GM18867 (cell line): ENCODE measurements at regions not wholly inside any gene's neighbourhood (a gene's known extent, or its start where the extent isn't known, plus 50 kb on each side); places are given as distances from the start of the nearest gene placed in this dataset.

Source experiments
- ATAC-seq: cut with Tn5 transposase; IDR thresholded peaks from one replicate; pipeline ENCODE4 v1.9.1; 2021; ENCODE audit warnings: mild to moderate bottlenecking, moderate library complexity; ENCODE audit not compliant: unreplicated experiment

DNA sequence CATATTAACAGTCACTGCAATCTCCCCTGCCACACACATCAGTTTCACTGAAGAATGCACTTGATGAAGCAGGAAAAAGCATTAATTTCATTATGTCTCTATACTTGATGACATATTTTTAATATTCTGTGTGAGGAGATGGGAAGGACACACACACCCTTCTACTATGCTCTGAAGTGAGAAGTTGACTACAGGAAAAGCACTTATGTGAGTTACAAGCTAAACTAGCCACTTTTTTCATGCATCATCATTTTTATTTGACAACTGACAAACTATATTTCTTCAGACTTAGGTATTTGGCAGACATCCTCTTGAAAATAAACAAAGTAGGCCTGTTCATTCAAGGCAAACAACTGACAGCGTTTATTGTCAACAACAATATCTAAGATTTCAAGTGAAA is 150.4 kb upstream of the ID2 start:
- ATAC-seq, result no peak

GRCh38 chr2:8532438-8532837 is 149.4 kb upstream of the ID2 start:
- ATAC-seq, result no peak

GRCh38 chr2:8533923-8534322 is 147.9 kb upstream of the ID2 start:
- no peak for ATAC-seq

DNA sequence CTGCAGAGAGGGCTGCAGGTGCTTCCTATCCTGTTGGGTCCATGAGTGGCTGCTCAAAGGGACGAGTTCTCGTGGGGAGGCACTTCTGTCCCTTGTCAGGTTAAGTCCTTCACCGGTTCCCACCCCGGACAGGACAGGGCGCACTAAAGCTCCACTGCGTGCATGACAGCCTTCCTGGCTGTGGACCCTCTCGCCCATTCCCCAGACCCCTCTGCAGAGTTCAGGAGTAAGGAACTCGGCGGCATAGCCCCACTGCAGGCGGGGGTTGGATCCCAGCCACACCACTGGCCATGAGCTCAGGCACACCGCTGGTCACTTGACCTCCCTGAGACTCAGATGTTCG is 147.5 kb upstream of the ID2 start:
- no peak for ATAC-seq

DNA sequence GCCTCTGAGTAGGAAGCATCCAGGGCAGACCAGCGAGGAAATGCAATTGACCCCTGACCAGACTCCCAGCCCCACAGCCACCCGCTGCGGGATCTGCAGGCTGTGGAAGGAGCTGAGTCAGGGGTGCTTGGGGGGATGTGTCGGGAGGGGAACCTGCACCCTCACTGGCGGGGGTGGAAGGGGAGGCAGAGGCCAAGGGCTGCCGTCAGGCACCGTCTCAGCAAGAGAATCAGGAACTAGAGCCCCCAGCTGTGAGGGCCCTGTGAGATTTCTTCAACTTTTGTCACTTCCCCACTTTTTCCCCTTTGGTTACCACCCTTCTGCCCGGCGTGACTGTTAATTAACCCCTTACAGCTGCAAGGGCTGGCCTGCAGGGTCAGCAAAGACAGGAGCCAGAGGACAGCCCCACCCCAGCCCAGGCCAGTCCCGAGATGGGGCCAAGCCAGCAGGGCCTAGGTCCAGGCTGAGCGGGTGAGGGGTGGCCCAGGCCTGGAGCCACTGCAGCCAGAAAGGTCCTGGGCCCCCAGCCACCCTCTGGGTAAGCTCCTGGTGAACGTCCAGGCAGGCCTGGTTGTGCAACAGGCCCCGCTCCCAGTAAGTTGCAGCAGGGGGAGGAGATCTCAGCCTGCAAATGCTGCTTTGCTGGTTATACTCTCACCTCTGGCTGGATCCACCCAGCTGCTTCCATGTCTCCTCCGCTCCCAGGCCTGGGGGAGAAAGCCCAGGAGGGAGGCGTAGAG is 147.0 kb upstream of the ID2 start:
- ATAC-seq, result no peak

DNA sequence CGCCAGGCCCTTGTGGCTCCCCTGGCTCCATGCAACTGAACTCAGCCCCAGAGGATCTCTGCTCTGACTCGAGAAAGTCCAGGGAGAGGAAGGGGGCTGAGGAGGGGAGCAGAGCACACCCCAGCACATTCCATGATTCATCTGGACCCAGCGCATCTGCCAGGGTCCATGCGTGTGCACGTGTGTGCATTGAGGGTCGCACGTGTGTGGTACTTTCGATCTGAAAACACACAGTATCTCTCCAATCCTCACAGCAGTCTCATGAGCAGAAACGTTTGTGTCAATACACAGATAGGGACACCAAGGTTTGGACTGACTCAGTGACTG is 146.4 kb upstream of the ID2 start:
- ATAC-seq, result no peak

DNA sequence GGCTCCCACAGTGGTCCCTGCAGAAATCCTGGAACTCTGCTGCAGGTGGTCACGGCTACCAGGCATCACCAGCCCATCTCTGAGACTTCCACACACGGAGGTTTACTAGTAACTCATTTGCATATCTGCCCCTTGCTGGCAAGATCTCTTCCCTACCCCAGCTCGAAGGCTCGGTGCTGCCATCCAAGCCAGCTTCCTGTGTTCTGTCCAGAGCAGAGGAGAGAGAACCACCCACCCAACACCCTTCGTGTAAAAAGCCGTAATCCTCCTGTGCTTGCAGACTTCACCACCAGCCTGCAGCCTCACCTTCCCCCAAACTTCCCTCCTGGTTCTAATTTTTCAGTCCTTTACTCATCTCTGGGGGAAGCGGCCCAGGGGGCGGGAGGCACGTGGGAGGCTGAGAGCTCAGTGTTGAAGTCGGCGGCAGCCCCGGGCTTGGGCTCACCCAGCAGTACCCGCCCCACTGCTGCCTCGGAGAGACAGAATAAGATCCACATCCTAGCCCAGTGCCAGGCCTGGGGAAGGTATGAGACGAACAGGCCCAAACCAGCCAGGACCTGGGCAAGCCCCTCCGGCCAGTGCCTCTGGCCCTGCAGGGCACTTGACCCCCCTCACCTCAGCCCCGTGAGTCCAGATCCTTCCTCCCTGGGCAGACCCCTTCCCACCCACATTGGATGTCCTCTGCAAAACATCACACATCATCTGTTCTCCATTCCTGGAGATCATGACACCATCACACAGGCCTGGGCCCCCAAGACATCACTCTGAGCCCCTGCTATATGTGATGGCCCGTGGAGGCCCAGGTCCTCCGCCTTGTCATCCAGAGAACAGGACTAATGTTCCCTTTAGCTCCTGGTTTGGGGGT is 145.8 kb upstream of the ID2 start:
- ATAC-seq, result no peak

- ATAC-seq, result no peak
These were observed 144.9 kb upstream of the ID2 start for GRCh38 chr2:8536686-8537561.

GRCh38 chr2:8537562-8538155 is 144.2 kb upstream of the ID2 start:
- ATAC-seq, result no peak

- ATAC-seq, result no peak
These were observed 143.3 kb upstream of the ID2 start for GRCh38 chr2:8538531-8538930.

DNA sequence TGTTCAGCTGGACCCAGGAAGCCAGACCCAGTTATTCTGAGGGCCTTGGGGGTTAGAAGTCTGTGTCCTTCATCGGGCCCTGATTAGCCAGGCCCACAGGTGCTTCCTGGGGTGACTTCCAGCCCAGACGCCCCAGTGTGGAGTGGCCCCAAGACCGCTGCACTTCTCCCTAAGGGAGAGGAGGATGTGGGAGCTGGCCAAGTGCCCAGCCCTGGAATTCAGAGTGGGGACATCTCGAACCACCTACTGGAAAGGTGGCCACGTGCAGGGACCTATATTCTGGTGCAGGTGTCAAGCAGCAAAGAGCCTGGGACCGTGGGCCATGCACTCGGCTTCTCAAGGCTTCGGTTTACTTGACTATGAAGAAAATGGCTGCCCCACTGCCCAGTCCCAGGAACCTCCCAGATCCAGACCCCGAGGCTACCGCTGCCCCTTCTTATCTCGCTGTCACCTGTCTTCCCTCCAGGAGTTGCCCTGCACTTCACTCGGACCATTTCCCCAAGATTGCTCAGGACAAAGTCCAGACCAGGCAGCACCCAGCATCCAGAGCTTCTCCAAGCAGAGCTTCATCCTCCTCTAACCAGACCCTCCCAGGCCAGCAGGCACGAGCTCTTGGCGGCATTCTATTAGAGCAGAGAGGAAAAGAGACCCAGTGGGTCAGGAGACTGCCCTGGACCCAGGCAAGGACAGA is 142.8 kb upstream of the ID2 start:
- ATAC-seq, result no peak

DNA sequence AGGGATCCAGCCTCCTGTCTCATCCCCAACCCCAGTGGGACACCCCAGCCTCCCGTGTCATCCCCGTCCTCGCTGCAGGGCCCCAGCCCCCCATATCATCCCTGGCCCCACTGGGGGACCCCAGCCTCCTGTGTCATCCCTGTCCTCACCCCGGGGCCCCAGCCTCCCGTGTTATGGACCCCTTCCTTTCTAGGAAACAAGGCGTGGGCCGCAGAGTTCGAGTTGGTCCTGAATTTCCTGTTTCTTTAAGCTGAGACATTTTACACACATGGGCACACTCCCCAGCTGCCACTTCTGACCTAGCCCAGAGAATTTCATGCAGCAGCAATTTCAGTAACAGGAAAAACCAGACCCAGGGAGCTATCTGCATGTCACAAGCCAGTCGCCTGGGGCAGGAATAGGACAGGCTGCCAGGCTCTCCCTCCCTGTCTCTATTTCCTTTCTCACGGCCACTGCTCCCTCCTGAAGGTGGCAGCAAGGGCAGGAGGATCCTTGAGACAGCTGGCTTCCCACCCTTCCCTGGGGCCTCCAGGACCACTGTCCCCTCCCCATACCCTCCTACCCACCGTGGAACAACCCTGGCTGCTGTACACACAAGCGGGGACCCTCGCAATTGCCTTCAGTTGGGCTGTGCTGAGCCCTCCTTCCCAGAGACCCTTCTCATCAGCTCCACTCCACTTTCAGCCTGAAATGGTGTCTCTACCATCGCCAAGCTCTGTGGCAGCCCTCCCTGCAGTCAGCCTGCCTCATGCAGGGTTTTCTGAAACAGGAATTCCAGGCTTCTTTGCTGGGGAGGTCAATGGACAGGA is 141.9 kb upstream of the ID2 start:
- no peak for ATAC-seq

DNA sequence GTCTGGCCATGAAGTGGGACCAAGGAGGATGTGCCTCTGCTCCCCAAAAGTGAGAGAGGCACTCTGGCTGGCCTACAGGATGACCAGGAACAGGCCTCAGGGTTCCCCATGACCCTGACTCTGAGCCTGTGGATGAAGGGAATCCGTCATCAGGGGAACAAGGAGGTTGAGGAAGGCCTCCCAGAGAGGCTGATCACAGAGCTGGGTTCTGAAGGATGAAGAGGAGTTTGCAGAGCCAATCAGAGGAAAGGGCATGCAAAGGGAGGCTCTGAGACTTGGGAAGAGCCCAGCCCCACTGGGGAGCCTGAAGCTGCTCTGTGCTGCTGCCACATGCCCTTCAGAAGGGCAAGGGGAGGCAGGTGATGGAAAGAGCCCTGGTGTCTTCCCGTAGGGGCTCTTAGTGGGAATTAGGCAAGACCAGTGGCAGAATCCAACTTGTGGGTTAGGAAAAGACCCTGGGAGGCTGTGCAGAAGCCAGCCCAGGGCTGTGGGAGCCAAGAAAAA is 141.3 kb upstream of the ID2 start:
- ATAC-seq, result no peak

DNA sequence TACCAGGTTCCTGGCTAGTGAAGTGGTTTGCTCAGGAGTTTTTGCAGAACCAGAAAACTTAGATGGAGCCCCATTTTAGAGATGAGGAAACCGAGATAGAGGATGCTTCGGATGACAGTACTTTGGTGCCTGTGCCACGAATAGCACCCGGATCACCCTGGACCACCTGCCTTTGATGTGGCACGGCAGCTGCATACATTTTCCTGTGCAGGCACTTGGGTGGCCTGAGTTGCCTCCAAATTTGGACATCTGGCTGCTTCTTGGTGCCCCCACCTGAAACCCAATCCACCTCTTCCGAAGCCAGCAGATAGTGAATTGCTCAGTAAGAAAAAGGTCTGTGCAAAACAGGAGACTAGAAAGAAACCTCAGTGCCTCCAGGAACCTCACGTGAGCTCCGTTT is 140.6 kb upstream of the ID2 start:
- no peak for ATAC-seq

GRCh38 chr2:8541636-8542035 is 140.2 kb upstream of the ID2 start:
- ATAC-seq, result no peak

- ATAC-seq, result no peak
These were observed 139.3 kb upstream of the ID2 start for GRCh38 chr2:8542381-8543059.

GRCh38 chr2:8543060-8543382 is 138.8 kb upstream of the ID2 start:
- ATAC-seq, result peak; percentile 22

GRCh38 chr2:8543383-8544170 is 138.3 kb upstream of the ID2 start:
- peak; percentile 74 for ATAC-seq
